ENCODE measurements at regions not wholly inside any gene's neighbourhood (a gene's known extent, or its start where the extent isn't known, plus 50 kb on each side); places are given as distances from the start of the nearest gene placed in this dataset.
A peak's percentile ranks its signal among the peaks of the same experiment; 100 is the strongest.

DNA sequence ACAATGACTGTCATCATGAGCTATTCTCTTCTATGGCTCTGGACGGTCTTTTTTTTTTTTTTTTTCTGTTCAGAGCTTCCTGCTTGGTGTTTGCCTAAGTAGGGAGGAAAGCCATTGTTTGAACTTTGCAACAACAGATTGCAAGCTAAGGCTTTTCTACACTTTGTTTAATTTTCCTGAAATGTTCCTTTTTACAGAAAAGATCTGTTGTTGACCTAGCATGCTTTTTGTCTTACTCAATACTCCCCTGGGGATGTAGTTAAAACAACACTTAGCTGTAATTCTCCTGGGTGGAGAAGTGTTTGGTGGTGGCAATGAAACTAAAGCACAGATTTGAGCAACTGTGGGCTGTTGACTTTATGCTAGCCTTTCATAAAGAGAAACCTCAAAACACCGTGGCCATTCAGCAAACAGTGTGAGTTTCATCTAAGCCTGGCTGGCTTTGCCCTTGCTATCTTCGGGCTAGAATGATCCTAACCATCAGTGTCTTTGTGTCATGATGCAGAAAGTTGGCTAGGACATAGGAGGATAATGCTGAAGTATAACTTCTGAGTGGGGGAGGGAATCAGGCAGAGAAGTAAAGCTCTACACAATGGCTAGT lies 110.5 kb downstream of the ANXA3 start (continued):
- TF ChIP-seq ZNF331 (CRISPR knock-in tag; IDR thresholded peaks at IDR 0.05), result peak; percentile 31; the same call in 1 of the 2 replicates
- TF ChIP-seq SMAD1 (CRISPR knock-in tag; IDR thresholded peaks at IDR 0.05; ENCODE audit: borderline replicate concordance, low read depth), result no peak
- no peak for TF ChIP-seq ZNF296 (CRISPR knock-in tag; conservative IDR thresholded peaks at IDR 0.05)
- no peak for TF ChIP-seq TEAD3 (CRISPR knock-in tag; optimal IDR thresholded peaks at IDR 0.05; ENCODE audit: borderline replicate concordance)
- no peak for TF ChIP-seq NRL (CRISPR knock-in tag; IDR thresholded peaks at IDR 0.05; ENCODE audit: borderline replicate concordance)
- no peak for TF ChIP-seq HOXA3 (CRISPR knock-in tag; IDR thresholded peaks at IDR 0.05)
- TF ChIP-seq ZNF225 (CRISPR knock-in tag; IDR thresholded peaks at IDR 0.05), result no peak
- TF ChIP-seq ZNF484 (CRISPR knock-in tag; IDR thresholded peaks at IDR 0.05; ENCODE audit: borderline replicate concordance, low read depth), result no peak
- no peak for TF ChIP-seq PRPF4 (IDR thresholded peaks at IDR 0.05; ENCODE audit: low read depth, low read length, poor library complexity, severe bottlenecking)
- TF ChIP-seq SIN3A (IDR thresholded peaks at IDR 0.05; ENCODE audit: borderline replicate concordance, low read depth, low read length), result no peak
- TF ChIP-seq MLLT10 (CRISPR knock-in tag; IDR thresholded peaks at IDR 0.05), result no peak
- no peak for TF ChIP-seq HNRNPK (IDR thresholded peaks at IDR 0.05; ENCODE audit: low read depth, low read length, poor library complexity, severe bottlenecking)
- TF ChIP-seq ZNF614 (CRISPR knock-in tag; IDR thresholded peaks at IDR 0.05; ENCODE audit: borderline replicate concordance), result peak; percentile 62; the same call in 1 of the 2 replicates
- TF ChIP-seq BHLHE40 (IDR thresholded peaks at IDR 0.05; ENCODE audit: low read length), result 0 out of 2 replicates have a peak, but pooled peaks have one; percentile 15
- TF ChIP-seq ONECUT2 (CRISPR knock-in tag; IDR thresholded peaks at IDR 0.05), result no peak
- no peak for TF ChIP-seq ZNF552 (CRISPR knock-in tag; IDR thresholded peaks at IDR 0.05; ENCODE audit: borderline replicate concordance)
- TF ChIP-seq ZNF20 (CRISPR knock-in tag; IDR thresholded peaks at IDR 0.05), result no peak
- TF ChIP-seq CREM (IDR thresholded peaks at IDR 0.05), result peak; percentile 71
- no peak for TF ChIP-seq CREM (CRISPR knock-in tag; IDR thresholded peaks at IDR 0.05)
- TF ChIP-seq ZFP82 (CRISPR knock-in tag; IDR thresholded peaks at IDR 0.05; ENCODE audit: borderline replicate concordance), result no peak
- no peak for TF ChIP-seq RAD51 (IDR thresholded peaks at IDR 0.05; ENCODE audit: borderline replicate concordance)
- TF ChIP-seq, protein P1, sequence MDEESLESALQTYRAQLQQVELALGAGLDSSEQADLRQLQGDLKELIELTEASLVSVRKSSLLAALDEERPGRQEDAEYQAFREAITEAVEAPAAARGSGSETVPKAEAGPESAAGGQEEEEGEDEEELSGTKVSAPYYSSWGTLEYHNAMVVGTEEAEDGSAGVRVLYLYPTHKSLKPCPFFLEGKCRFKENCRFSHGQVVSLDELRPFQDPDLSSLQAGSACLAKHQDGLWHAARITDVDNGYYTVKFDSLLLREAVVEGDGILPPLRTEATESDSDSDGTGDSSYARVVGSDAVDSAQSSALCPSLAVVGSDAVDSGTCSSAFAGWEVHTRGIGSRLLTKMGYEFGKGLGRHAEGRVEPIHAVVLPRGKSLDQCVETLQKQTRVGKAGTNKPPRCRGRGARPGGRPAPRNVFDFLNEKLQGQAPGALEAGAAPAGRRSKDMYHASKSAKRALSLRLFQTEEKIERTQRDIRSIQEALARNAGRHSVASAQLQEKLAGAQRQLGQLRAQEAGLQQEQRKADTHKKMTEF (CRISPR knock-in tag; IDR thresholded peaks at IDR 0.05), result peak; percentile 76
- no peak for TF ChIP-seq ZNF431 (CRISPR knock-in tag; IDR thresholded peaks at IDR 0.05; ENCODE audit: borderline replicate concordance, low read depth)
- no peak for TF ChIP-seq ZNF652 (CRISPR knock-in tag; IDR thresholded peaks at IDR 0.05; ENCODE audit: borderline replicate concordance, low read depth)
- no peak for TF ChIP-seq MYNN (CRISPR knock-in tag; IDR thresholded peaks at IDR 0.05; ENCODE audit: low read depth)
- no peak for TF ChIP-seq EED (CRISPR knock-in tag; IDR thresholded peaks at IDR 0.05)
- TF ChIP-seq SALL1 (CRISPR knock-in tag; IDR thresholded peaks at IDR 0.05), result peak; percentile 75
- TF ChIP-seq MYC (CRISPR knock-in tag; IDR thresholded peaks at IDR 0.05; ENCODE audit: borderline replicate concordance), result no peak
- TF ChIP-seq HINFP (CRISPR knock-in tag; IDR thresholded peaks at IDR 0.05; ENCODE audit: low read depth), result no peak
- TF ChIP-seq ZBTB3 (CRISPR knock-in tag; IDR thresholded peaks at IDR 0.05; ENCODE audit: borderline replicate concordance, low read depth), result no peak
- TF ChIP-seq SOX6 (IDR thresholded peaks at IDR 0.05), result no peak
- TF ChIP-seq SOX6 (CRISPR knock-in tag; IDR thresholded peaks at IDR 0.05), result peak; percentile 99

All from HepG2 (cell line).